GM21717 (cell line): ENCODE measurements at regions not wholly inside any gene's neighbourhood (a gene's known extent, or its start where the extent isn't known, plus 50 kb on each side); places are given as distances from the start of the nearest gene placed in this dataset.
A peak's percentile ranks its signal among the peaks of the same experiment; 100 is the strongest.

Source experiments
- ATAC-seq: cut with Tn5 transposase; IDR thresholded peaks from one replicate; pipeline ENCODE4 v1.9.1; 2021; ENCODE audit warnings: mild to moderate bottlenecking, moderate library complexity; ENCODE audit not compliant: unreplicated experiment

DNA sequence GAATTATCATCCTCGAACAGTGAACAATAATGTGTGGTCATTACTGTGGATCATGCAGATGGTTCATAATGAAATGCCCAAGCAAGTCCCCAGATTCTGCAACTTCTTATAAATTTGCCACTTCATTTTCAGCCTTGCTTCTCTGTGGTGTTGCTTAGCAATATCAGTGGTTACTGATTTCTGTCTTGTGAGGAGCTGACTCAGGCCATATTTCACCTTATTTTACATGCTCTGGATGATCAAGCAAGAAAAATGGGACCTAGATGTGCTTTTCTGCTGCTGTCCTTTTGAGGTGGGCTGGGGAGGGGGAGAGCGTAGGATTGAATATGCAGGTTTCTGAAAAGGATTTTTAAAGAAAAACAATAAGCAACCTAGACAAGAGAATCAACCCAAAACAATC lies 188.3 kb downstream of the SLC24A2 start:
- no peak for ATAC-seq

DNA sequence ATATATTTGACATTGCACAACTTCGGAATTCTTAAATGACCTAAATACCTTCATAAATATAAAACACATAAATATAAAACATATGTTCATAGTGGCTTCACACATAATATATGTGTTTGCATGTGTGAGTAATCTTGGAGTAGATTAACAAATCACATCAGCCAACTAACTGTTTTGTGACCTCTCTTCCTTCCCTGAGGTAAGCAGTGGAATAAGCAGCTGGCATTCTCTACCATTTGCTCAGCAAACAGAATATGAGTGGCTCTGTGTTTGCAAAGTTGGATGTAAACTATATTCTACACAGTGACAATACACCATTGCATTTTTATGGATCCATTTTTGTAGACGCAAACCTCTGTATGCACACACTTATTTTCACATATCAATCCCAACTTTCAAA lies 189.9 kb downstream of the ACER2 start:
- no peak for ATAC-seq

DNA sequence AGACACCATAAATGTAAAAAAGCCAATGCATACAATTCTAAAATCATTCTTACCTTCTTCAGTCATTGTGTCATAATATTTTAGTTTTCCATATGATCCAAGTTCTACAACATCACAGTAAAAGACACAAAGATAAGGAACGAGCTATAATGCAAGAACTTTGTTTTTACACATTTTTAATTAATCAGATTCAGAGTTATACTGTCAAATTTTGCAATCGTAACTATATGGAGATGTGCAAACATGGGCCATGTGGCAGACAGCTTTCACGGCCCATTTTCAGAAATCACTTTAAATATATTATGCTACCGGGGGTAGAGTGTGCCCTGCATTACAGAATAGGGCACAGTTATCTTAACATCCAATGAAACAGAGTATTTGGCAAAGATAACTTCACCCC lies 188.4 kb downstream of the ACER2 start:
- no peak for ATAC-seq

GRCh38 chr9:19595003-19595402 lies 186.2 kb downstream of the ACER2 start:
- no peak for ATAC-seq

DNA sequence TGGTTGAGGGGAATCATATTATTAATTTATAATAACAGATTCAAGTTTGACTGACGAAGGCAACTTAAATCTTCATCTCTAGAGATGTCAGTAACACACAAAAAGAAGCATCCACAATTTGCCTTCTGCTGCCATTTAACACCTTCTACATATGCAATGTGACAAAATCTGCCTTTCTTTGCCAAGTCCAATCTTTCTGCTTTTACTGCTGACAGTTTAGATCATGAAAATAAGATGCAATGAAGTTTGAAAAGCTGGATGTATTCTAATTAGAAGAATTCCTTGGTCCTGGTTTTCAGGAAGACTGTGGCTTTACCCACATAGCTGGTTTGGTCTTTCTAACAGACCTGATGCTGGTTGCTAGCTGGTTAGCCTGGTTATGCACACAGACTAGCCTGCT lies 178.9 kb downstream of the ACER2 start:
- ATAC-seq, result no peak

DNA sequence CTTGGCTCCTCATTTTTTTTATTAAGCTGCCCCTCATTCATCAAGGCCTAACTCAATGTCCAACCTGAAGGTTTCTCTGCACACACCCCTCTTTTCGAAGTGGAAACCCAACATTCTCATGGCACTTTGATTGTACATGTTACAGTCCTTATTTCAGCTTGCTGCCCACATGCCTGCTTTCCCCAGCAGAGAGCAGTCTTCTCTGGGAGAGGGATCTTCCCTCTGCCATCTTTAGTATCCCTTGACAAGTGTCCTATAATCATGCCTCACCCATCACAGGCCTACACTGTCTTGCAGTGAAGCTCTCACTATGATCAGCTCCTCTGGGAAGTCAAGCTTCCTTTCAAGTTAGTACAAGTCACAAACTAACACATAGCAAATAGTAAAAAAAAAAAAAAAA lies 175.1 kb downstream of the ACER2 start:
- ATAC-seq, result no peak

DNA sequence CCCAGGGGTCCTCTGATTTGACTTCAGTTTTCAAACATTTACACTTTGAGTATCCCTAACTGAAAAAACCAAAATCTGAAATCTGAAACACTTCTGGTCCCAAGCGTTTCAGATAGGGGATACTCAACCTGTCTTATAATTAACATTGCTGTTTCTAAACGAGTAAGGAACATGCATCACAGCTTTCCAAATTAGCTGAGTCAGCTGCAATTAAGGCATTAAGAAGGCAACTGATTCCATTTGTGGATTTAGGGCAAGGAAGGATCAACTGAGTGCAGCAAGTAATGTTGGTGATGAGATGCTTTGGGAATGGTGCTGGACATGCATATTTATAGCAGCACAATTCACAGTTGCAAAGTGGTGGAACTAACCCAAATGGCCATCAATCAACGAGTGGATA lies 168.6 kb downstream of the ACER2 start:
- ATAC-seq, result no peak

DNA sequence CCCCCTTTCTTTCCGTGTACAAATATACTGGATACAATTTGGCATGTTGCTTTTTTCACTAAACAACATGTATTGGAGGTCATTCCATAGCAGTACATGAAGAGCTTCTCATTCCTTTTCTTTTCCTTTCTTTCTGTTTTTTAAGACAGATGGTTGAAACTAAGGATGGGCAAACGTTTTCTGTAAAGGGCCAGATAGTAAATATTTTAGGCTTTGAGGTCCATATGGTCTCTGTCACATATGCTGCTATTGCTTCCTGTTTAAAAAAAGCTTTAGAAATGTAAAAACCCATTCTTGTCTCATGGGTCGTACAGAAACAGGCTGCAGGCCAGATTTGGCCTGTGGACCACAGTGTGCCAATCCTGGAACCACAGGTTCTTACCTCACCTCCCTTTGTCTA lies 160.1 kb downstream of the ACER2 start:
- no peak for ATAC-seq

GRCh38 chr9:19564396-19565061 lies 155.7 kb downstream of the ACER2 start:
- no peak for ATAC-seq

GRCh38 chr9:19555214-19555613 lies 146.4 kb downstream of the ACER2 start:
- ATAC-seq, result no peak

- ATAC-seq, result no peak
Measured at GRCh38 chr9:19554529-19554928, 145.7 kb downstream of the ACER2 start.

DNA sequence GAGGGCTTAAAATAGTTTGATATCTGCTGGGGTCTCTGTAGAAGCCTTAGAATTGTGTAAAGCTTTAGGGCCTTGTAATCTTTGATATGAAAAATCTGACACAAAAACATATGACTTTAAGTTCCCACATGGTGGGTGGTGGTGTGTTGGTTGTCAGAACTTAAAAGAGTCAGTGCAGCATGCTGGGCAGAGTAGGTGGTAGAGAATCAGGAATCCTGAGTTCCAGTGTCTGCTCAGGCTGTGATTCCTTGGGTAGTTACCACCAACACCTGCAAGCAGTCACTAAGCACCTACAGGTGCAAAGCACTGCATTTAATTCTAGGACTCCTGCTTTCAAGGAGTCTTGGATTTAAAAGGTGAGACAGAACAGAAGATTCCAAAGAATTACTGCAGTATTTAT lies 144.6 kb downstream of the ACER2 start:
- no peak for ATAC-seq

DNA sequence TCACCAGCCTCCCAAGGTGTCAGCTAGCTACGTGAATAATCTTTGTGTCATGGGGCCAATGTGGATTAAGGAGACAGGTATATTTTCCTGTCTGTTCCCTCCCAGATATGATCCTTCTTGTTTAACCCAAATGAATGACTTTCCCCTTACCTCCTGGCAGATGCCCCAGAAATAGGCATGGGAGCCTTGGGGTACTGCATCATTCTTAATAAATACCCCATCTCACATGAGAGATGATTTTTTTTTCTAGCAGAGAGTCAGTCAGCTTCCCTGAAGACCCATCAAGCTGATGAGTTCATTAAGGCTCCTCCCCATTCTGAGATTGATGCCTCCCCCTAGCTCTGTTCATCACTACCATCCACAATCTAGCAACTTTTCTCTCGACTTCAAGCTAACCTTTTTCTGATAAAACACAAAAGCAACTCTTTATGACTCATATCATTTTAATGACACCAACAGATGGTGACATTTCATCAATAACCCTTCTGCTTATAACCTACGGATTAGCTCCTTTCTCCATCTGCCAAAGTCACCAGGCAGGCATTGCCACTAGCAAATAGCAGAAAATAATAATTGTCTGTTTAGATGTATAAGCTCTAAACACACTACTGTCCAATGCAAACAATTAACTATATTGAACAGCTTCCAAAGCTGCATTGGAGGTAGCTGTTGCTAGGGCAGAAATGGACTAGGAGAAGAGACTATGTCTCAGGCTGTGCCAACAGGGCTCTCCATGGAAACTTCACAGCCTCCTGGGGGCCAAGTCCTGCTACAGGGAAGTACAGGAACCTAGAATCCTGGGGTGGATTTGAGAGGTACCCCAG lies 143.7 kb downstream of the ACER2 start:
- no peak for ATAC-seq

GRCh38 chr9:19551124-19551929 lies 142.5 kb downstream of the ACER2 start:
- peak; percentile 72 for ATAC-seq

GRCh38 chr9:19550009-19550408 lies 141.2 kb downstream of the ACER2 start:
- ATAC-seq, result no peak

- no peak for ATAC-seq
Measured at GRCh38 chr9:19533373-19533772, 124.6 kb downstream of the ACER2 start.

DNA sequence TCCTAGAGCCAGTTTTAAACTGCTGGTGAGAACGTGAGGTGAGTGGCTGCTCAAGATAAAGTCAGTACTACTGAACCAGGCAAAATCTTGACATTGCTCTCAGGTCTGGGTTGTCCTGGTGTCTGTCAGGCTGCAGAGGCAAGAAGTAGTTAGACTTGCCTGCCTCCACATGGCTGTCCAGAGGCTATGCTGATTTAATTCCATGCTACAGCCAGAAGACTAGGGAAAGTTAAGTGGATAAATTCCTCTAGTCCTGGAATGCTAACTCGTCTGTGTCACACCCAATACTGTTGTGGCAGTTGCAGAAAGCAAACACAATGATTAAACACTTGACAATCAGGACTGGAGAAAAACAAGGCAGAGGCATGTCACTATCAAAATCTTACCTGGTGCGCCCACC lies 118.9 kb downstream of the ACER2 start:
- no peak for ATAC-seq

DNA sequence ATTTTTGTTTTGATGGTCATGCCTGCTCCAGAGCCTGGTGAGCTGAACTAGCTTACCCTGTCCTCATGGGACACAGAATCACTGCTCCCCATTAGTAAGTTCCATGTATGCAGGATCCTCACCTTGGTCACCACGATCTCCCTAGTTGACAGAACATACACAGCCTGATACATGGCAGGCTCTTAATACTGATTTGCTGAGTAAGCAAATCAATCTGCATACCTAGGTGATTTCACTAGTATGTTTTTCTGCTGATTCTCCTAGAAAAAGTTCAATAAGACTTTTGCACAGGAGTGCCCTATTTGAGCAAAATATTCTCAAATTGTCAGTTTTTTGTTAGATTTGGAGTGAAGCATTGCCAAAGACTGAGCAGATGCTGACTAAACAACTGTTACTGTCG lies 113.7 kb downstream of the ACER2 start:
- ATAC-seq, result no peak

GRCh38 chr9:19521205-19521604 lies 112.4 kb downstream of the ACER2 start:
- no peak for ATAC-seq

DNA sequence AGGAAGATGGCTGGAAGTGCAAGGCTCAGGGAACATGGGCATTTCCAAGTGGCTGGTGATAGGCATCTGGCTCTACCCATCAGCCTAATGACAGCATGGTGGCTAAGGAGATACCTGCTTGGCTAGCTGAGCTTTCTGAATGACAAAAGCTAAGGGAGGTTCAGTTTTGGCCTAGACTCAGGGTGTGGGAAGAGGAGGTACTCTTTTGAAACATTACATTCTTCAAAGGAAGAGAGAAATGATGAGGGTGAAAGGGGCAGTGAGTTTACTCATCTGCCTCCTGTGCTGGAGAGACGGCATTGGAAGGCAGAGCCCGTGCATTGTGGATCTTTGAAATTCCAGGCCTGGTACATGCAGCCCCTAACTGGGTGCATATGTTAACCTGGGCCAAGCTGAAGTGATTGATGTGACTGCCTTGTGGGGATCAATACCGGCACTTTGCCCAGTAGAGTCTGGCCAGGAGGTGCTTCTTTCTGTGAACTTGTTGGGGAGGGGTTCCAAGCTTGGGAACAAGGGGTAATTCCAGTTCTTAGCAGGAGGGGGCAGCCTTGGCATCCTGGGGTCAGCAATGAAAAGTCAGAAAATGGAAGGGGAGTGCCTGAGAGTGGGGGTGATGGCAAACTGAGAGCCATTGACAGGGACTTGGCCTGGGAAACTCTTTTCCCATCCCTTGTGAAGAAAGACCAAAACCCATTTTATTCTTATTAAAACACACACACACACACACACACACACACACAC lies 108.6 kb downstream of the ACER2 start:
- ATAC-seq, result no peak

DNA sequence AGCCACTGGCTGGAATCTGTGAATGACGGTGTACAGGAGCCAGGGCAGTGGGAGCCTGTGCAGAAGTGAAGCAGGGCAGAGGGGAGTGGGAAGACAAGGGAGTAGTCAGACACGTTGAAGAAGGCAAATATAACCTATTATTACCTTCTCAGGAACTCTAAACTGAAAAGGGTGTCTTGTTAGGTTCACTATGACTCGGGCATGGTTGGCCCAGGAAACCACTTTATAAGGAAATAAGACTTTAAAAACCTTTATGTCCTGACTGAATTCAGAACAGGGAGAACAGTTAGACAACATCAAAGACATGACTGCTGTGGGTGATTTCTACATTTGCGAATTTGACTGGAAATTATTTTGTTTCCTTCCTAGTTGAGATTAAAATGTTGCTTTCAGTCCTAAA lies 107.5 kb downstream of the ACER2 start:
- ATAC-seq, result no peak
